Gastroesophageal sphincter (tissue), 4 donors: ENCODE measurements at regions not wholly inside any gene's neighbourhood (a gene's known extent, or its start where the extent isn't known, plus 50 kb on each side); places are given as distances from the start of the nearest gene placed in this dataset.

ENCODE experiments used
- ATAC-seq: fragments of 150-250 bp; one replicate; pipeline ENCODE4 v1.9.1; 2016; ENCODE audit warnings: mild to moderate bottlenecking, moderate library complexity
- H3K27ac ChIP-seq, 4 donors: fragments of 200-600 bp; sonication (generic) in 3 of 4; 1 replicate in 3 of 4; 2 replicates in 1 of 4; pipeline ENCODE4 v1.5.1; 2016 to 2019
- H3K27me3 ChIP-seq: fragments of 200-600 bp; sonication (generic); one replicate; pipeline ENCODE4 v1.5.1; 2019
- H3K36me3 ChIP-seq, 2 donors: fragments of 200-600 bp; sonication (generic); one replicate each; pipeline ENCODE4 v1.5.1; 2019; ENCODE audit warnings: control low read depth in 1 of 2
- H3K4me1 ChIP-seq, 3 donors: fragments of 200-600 bp; sonication (generic); 1 replicate in 2 of 3; 2 replicates in 1 of 3; pipeline ENCODE4 v1.5.1; 2016 to 2019; ENCODE audit warnings: control low read depth in 2 of 3
- H3K4me3 ChIP-seq, 2 donors: fragments of 200-600 bp; sonication (generic); one replicate each; pipeline ENCODE4 v1.5.1; 2019; ENCODE audit warnings: mild to moderate bottlenecking in 1 of 2, moderate library complexity in 1 of 2
- H3K9me3 ChIP-seq, 3 donors: fragments of 200-600 bp; sonication (generic); one replicate each; pipeline ENCODE4 v1.5.1; 2017 to 2019; ENCODE audit warnings: control low read depth in 2 of 3
- EP300 ChIP-seq: sonication (generic); formaldehyde crosslinking; IDR thresholded peaks from one replicate; pipeline ENCODE4 v1.6.1; 2017; ENCODE audit warnings: antibody characterized with exemption, mild to moderate bottlenecking
- POLR2A ChIP-seq, 2 donors: fragments of 450-650 bp; IDR thresholded peaks; one replicate each; pipeline ENCODE4 v1.6.1; 2017; ENCODE audit warnings: antibody characterized with exemption in 2 of 2, mild to moderate bottlenecking in 2 of 2, moderate library complexity in 1 of 2
- POLR2AphosphoS5 ChIP-seq: sonication (generic); formaldehyde crosslinking; IDR thresholded peaks from one replicate; pipeline ENCODE4 v1.6.1; 2017; ENCODE audit warnings: antibody characterized with exemption
- WGBS, 2 donors: methylation state at CpG; one replicate each; pipeline ENCODE4 v1.1.5; 2018; ENCODE audit warnings: low coverage in 1 of 2; 5-methylcytosine and 5-hydroxymethylcytosine counted together
- TF ChIP-seq, protein P1 (sequence below), 4 experiments: fragments of 200-600 bp in 2 of 4; fragments of 450-650 bp in 2 of 4; sonication (generic) in 1 of 4; IDR thresholded peaks; one replicate each; pipeline ENCODE4 v1.5.1; 2017 to 2019; ENCODE audit warnings: antibody characterized with exemption in 4 of 4, mild to moderate bottlenecking in 2 of 4, moderate library complexity in 2 of 4

DNA sequence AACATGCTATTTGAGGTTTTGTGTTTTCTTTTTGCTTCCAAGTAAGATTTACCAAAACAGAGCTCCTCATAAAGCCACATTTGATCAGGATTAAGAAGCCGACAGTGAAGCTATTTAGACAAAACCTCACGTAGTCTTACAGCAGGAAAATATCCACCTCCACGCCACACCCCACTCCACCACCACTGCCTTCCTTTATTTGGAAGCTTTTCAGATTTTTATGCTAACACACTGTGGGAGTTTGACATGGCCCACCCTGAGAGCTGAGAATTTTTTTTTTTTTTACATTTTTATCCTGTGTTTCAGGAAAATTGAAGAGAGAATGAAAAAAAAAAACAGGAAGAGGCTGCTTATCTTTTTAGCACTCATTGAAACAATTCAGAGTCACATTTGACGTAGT is 104.8 kb upstream of the MC3R start:
- peaks cover 0 to 23% (median 0%) of the 10 kb centered on the region in 3 donors for H3K9me3 ChIP-seq
- H3K4me3 ChIP-seq = no peak overlapping the region
- no peak overlapping the region for H3K27ac ChIP-seq
- H3K4me1 ChIP-seq = no peaks in the 10 kb centered on the region
- no peak for ATAC-seq
- peaks cover 9% of the 10 kb centered on the region for H3K27me3 ChIP-seq
- no peaks in the 10 kb centered on the region for H3K36me3 ChIP-seq
- WGBS, 2 donors = 19 to 33% methylated on average over 3 to 4 of the region's 4 CpGs
- no peak for TF ChIP-seq POLR2A (IDR thresholded peaks at IDR 0.05)
- TF ChIP-seq, protein P1, sequence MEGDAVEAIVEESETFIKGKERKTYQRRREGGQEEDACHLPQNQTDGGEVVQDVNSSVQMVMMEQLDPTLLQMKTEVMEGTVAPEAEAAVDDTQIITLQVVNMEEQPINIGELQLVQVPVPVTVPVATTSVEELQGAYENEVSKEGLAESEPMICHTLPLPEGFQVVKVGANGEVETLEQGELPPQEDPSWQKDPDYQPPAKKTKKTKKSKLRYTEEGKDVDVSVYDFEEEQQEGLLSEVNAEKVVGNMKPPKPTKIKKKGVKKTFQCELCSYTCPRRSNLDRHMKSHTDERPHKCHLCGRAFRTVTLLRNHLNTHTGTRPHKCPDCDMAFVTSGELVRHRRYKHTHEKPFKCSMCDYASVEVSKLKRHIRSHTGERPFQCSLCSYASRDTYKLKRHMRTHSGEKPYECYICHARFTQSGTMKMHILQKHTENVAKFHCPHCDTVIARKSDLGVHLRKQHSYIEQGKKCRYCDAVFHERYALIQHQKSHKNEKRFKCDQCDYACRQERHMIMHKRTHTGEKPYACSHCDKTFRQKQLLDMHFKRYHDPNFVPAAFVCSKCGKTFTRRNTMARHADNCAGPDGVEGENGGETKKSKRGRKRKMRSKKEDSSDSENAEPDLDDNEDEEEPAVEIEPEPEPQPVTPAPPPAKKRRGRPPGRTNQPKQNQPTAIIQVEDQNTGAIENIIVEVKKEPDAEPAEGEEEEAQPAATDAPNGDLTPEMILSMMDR (IDR thresholded peaks at IDR 0.05) = no peak
- TF ChIP-seq EP300 = no peak
- TF ChIP-seq POLR2AphosphoS5 = no peak

DNA sequence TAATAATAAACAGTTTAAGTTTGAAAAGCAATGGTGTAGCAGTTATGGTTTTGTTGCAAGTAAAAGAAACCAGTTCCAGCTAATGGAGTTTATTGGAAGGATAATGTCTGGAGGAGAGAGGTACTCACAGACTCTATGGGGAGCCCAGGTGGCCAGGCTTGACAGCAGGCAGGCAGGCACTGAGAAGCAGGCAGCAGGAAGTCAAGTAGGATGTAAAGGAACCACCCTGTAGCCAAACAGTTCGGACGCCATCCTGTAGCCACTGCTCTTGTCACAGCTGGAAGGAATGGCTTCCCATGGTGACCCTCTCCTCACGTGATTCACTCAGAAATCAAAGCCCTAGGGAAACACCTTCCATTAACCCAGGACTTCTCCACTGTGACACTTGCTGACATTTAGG is 96.7 kb upstream of the MC3R start:
- 71% methylated on average over 3 of the region's 3 CpGs; no CpG with 5 or more reads in 1 of the 2 donors for WGBS, 2 donors
- Histone ChIP-seq H3K4me1 (no peaks in the 10 kb centered on the region), H3K27me3 (no peaks in the 10 kb centered on the region), H3K9me3 (no peaks in the 10 kb centered on the region), H3K27ac (no peak overlapping the region), H3K36me3 (no peaks in the 10 kb centered on the region), H3K4me3 (no peak overlapping the region)
- TF ChIP-seq POLR2A (IDR thresholded peaks at IDR 0.05) = no peak
- no peak for TF ChIP-seq EP300
- TF ChIP-seq POLR2AphosphoS5 = no peak
- TF ChIP-seq, protein P1 (IDR thresholded peaks at IDR 0.05) = no peak
- no peak for ATAC-seq

DNA sequence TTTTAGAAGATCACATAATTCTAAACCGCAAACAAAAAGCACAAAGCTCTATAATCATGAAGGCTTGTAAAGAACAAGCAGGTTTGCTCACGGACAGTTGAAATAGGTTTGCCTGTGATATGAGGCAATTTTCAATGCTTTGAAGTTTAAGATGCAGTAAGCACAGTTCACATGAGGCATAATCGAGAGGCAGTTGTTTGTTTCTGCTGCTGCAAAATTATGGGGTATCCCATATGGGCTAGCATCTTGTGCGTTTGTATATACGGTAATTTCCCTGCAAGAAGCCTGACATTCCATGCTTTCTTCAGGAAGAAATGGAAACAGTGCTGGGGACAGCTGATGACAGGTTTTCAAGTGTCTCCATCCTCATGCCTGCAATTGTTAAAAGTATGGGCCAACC is 94.6 kb upstream of the MC3R start:
- WGBS, 2 donors = 93 to 94% methylated on average over 5 of the region's 5 CpGs

DNA sequence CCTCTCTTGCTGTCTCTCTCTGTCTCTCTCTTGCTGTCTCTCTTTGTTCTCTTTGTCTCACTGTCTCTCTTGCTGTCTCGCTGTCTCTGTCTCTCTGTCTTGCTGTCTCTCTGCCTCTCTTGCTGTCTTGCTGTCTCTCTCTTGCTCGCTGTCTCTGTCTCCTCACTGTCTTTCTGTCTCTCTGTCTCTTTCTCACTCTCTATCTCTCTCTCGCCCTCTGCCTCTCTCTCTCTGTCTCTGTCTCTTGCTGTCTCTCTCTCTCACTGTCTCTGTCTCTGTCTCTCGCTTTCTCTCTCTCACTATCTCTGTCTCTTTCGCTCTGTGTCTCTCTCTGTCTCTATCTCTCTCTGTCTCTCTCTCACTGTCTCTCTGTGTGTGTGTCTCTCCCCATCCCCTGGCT is 92.9 kb upstream of the MC3R start:
- no peak for ATAC-seq
- WGBS, 2 donors = 91 to 94% methylated on average over 5 of the region's 5 CpGs
- H3K4me3 ChIP-seq = no peak overlapping the region

More for the DNA sequence above, 94.6 kb upstream of the MC3R start:
- no peaks in the 10 kb centered on the region for H3K36me3 ChIP-seq
- no peak overlapping the region for H3K27ac ChIP-seq
- H3K4me1 ChIP-seq = no peaks in the 10 kb centered on the region
- no peak overlapping the region for H3K4me3 ChIP-seq
- H3K27me3 ChIP-seq = no peaks in the 10 kb centered on the region
- ATAC-seq = no peak
- TF ChIP-seq, protein P1 (IDR thresholded peaks at IDR 0.05) = no peak
- TF ChIP-seq EP300 (no peak), POLR2A (IDR thresholded peaks at IDR 0.05) (no peak), POLR2AphosphoS5 (no peak)
- H3K9me3 ChIP-seq = no peaks in the 10 kb centered on the region

More for the DNA sequence above, 92.9 kb upstream of the MC3R start:
- H3K4me1 ChIP-seq = no peaks in the 10 kb centered on the region
- no peaks in the 10 kb centered on the region for H3K36me3 ChIP-seq
- H3K27me3 ChIP-seq = peaks cover 6% of the 10 kb centered on the region
- TF ChIP-seq POLR2A (IDR thresholded peaks at IDR 0.05) (no peak), EP300 (no peak), POLR2AphosphoS5 (no peak)
- TF ChIP-seq, protein P1 (IDR thresholded peaks at IDR 0.05) = no peak
- H3K9me3 ChIP-seq = no peaks in the 10 kb centered on the region
- no peak overlapping the region for H3K27ac ChIP-seq
